OCI-LY3 (cell line): ENCODE measurements at regions not wholly inside any gene's neighbourhood (a gene's known extent, or its start where the extent isn't known, plus 50 kb on each side); places are given as distances from the start of the nearest gene placed in this dataset.

Experiments used
- EZH2phosphoT487 ChIP-seq: fragments of 200-600 bp; shearing (Covaris generic); IDR thresholded peaks from 2 replicates; pipeline ENCODE4 v1.6.1; 2018; ENCODE audit warnings: antibody characterized with exemption, mixed run types, low read depth
- TF ChIP-seq, protein P1 (sequence below): fragments of 200-600, 300-600 bp; sonication (generic); IDR thresholded peaks from 2 replicates; pipeline ENCODE4 v1.5.1; 2014; ENCODE audit warnings: antibody characterized with exemption, low read length, low read depth

DNA sequence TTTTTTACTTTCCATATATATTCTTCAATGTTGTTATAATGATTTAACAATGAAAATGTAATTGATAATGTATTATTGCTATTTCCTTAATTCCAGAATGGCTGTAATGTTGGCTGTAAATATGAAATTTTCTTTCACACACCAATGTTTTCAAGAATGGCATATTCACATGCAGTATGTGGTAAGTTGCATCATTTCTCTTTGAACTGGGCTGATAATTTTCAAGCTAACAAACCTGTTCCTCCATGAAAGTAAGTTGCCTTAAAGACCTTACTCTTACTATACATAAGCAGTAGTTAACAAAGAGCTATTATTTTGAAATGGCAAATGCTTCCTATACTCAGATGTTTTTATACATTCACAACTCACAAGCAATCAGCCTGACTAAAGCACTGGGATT, 154.5 kb downstream of the TMEM168 start:
- TF ChIP-seq, protein P1, sequence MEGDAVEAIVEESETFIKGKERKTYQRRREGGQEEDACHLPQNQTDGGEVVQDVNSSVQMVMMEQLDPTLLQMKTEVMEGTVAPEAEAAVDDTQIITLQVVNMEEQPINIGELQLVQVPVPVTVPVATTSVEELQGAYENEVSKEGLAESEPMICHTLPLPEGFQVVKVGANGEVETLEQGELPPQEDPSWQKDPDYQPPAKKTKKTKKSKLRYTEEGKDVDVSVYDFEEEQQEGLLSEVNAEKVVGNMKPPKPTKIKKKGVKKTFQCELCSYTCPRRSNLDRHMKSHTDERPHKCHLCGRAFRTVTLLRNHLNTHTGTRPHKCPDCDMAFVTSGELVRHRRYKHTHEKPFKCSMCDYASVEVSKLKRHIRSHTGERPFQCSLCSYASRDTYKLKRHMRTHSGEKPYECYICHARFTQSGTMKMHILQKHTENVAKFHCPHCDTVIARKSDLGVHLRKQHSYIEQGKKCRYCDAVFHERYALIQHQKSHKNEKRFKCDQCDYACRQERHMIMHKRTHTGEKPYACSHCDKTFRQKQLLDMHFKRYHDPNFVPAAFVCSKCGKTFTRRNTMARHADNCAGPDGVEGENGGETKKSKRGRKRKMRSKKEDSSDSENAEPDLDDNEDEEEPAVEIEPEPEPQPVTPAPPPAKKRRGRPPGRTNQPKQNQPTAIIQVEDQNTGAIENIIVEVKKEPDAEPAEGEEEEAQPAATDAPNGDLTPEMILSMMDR, result no peak
- no peak for TF ChIP-seq EZH2phosphoT487
